ENCODE measurements at regions not wholly inside any gene's neighbourhood (a gene's known extent, or its start where the extent isn't known, plus 50 kb on each side); places are given as distances from the start of the nearest gene placed in this dataset.

DNA sequence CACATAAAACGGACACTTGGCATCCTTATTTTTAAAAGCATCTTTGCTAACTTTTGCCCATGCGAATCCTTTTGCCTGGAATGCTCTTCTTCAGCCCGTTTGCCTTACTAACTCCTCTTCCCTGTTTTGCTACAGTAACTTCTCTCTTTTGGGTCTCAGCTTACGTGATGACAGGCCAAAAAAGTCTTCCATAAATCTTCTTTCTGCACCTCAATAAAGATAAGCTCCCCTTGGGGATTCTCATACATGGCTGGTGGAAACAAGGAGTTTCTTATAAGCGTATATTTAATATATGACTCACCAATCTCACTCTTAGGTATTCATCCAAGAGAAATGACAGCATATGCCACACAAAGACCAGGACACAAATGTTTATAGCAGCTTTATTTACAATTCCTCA lies 192.7 kb downstream of the RCHY1 start:
- H3K36me3 ChIP-seq (replicated peaks in 1 of 2; ENCODE audit: control insufficient read depth in 1 of 2, insufficient read depth in 2 of 2, low read length in 2 of 2) = no peaks in the 10 kb centered on the region
- no TSS peak for BruUV-seq (replicated peaks)
- intact Hi-C loops (cut with micrococcal nuclease; ENCODE audit: unreplicated experiment) (no loop called here), in situ Hi-C loops (cut with HindIII; ENCODE audit: extremely low pct_ligation_motif_present, low pct_unique_long_range_greater_than_20kb) (no loop called here)
- no peaks in the 10 kb centered on the region for H4K20me1 ChIP-seq (ENCODE audit: insufficient read depth, low read length)
- H3K27me3 ChIP-seq (ENCODE audit: control insufficient read depth in 1 of 2, insufficient read depth in 2 of 2, low read length in 2 of 2) = no peaks in the 10 kb centered on the region
- ChIA-PET CTCF (ENCODE audit: low intra/inter-chr PET ratio, low total read pairs) (no interaction called here), POLR2A (no interaction called here)
- no peaks in the 10 kb centered on the region for H3K4me1 ChIP-seq (ENCODE audit: insufficient read depth, low read length)
- no peak overlapping the region for H3K4me3 ChIP-seq (replicated peaks in 1 of 3; ENCODE audit: insufficient read depth in 1 of 3, low read depth in 2 of 3, low read length in 3 of 3)
- ATAC-seq = no peak
- H3K79me2 ChIP-seq (ENCODE audit: insufficient read depth, low read length) = no peaks in the 10 kb centered on the region
- H3K27ac ChIP-seq (ENCODE audit: extremely low read length, insufficient read depth, low read length) = no peak overlapping the region
- no peak overlapping the region for H3K9ac ChIP-seq (ENCODE audit: insufficient read depth, low read depth, low read length)
- H3K4me2 ChIP-seq (ENCODE audit: low read depth, low read length) = no peak overlapping the region
- WGBS (ENCODE audit: low lambda C conversion rate) = 3% methylated on average over 5 of the region's 5 CpGs
- FAIRE-seq = no peak
- no peak for DNase-seq (ENCODE audit: low spot score)
- no peak overlapping the region for H2AFZ ChIP-seq (ENCODE audit: low read length)
- no peaks in the 10 kb centered on the region for H3K9me3 ChIP-seq (ENCODE audit: low read length)
- TF ChIP-seq ZNF777 (CRISPR knock-in tag; IDR thresholded peaks at IDR 0.05) (no peak), REXO4 (CRISPR knock-in tag; IDR thresholded peaks at IDR 0.05; ENCODE audit: borderline replicate concordance) (no peak), RBAK (CRISPR knock-in tag; IDR thresholded peaks at IDR 0.05) (no peak), ZNF589 (CRISPR knock-in tag; conservative IDR thresholded peaks at IDR 0.05) (no peak), ZNF562 (CRISPR knock-in tag; IDR thresholded peaks at IDR 0.05; ENCODE audit: borderline replicate concordance) (no peak), ZNF333 (CRISPR knock-in tag; IDR thresholded peaks at IDR 0.05; ENCODE audit: borderline replicate concordance) (no peak), ZNF292 (CRISPR knock-in tag; IDR thresholded peaks at IDR 0.05; ENCODE audit: borderline replicate concordance, low read depth) (no peak), ZNF34 (CRISPR knock-in tag; IDR thresholded peaks at IDR 0.05; ENCODE audit: borderline replicate concordance) (no peak), ZNF558 (CRISPR knock-in tag; IDR thresholded peaks at IDR 0.05; ENCODE audit: borderline replicate concordance) (no peak)
- TF ChIP-seq, protein P1, sequence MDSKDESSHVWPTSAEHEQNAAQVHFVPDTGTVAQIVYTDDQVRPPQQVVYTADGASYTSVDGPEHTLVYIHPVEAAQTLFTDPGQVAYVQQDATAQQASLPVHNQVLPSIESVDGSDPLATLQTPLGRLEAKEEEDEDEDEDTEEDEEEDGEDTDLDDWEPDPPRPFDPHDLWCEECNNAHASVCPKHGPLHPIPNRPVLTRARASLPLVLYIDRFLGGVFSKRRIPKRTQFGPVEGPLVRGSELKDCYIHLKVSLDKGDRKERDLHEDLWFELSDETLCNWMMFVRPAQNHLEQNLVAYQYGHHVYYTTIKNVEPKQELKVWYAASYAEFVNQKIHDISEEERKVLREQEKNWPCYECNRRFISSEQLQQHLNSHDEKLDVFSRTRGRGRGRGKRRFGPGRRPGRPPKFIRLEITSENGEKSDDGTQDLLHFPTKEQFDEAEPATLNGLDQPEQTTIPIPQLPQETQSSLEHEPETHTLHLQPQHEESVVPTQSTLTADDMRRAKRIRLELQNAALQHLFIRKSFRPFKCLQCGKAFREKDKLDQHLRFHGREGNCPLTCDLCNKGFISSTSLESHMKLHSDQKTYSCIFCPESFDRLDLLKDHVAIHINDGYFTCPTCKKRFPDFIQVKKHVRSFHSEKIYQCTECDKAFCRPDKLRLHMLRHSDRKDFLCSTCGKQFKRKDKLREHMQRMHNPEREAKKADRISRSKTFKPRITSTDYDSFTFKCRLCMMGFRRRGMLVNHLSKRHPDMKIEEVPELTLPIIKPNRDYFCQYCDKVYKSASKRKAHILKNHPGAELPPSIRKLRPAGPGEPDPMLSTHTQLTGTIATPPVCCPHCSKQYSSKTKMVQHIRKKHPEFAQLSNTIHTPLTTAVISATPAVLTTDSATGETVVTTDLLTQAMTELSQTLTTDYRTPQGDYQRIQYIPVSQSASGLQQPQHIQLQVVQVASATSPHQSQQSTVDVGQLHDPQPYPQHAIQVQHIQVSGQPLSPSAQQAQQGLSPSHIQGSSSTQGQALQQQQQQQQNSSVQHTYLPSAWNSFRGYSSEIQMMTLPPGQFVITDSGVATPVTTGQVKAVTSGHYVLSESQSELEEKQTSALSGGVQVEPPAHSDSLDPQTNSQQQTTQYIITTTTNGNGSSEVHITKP (CRISPR knock-in tag; IDR thresholded peaks at IDR 0.05; ENCODE audit: low read depth) = no peak
- TF ChIP-seq, protein P2, sequence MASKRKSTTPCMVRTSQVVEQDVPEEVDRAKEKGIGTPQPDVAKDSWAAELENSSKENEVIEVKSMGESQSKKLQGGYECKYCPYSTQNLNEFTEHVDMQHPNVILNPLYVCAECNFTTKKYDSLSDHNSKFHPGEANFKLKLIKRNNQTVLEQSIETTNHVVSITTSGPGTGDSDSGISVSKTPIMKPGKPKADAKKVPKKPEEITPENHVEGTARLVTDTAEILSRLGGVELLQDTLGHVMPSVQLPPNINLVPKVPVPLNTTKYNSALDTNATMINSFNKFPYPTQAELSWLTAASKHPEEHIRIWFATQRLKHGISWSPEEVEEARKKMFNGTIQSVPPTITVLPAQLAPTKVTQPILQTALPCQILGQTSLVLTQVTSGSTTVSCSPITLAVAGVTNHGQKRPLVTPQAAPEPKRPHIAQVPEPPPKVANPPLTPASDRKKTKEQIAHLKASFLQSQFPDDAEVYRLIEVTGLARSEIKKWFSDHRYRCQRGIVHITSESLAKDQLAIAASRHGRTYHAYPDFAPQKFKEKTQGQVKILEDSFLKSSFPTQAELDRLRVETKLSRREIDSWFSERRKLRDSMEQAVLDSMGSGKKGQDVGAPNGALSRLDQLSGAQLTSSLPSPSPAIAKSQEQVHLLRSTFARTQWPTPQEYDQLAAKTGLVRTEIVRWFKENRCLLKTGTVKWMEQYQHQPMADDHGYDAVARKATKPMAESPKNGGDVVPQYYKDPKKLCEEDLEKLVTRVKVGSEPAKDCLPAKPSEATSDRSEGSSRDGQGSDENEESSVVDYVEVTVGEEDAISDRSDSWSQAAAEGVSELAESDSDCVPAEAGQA (IDR thresholded peaks at IDR 0.05; ENCODE audit: low read depth) = no peak
- TF ChIP-seq, protein P2 (CRISPR knock-in tag; IDR thresholded peaks at IDR 0.05; ENCODE audit: borderline replicate concordance) = no peak
- TF ChIP-seq, protein P3, sequence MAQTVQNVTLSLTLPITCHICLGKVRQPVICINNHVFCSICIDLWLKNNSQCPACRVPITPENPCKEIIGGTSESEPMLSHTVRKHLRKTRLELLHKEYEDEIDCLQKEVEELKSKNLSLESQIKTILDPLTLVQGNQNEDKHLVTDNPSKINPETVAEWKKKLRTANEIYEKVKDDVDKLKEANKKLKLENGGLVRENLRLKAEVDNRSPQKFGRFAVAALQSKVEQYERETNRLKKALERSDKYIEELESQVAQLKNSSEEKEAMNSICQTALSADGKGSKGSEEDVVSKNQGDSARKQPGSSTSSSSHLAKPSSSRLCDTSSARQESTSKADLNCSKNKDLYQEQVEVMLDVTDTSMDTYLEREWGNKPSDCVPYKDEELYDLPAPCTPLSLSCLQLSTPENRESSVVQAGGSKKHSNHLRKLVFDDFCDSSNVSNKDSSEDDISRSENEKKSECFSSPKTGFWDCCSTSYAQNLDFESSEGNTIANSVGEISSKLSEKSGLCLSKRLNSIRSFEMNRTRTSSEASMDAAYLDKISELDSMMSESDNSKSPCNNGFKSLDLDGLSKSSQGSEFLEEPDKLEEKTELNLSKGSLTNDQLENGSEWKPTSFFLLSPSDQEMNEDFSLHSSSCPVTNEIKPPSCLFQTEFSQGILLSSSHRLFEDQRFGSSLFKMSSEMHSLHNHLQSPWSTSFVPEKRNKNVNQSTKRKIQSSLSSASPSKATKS (CRISPR knock-in tag; IDR thresholded peaks at IDR 0.05) = no peak
